ENCODE measurements at regions not wholly inside any gene's neighbourhood (a gene's known extent, or its start where the extent isn't known, plus 50 kb on each side); places are given as distances from the start of the nearest gene placed in this dataset.

DNA sequence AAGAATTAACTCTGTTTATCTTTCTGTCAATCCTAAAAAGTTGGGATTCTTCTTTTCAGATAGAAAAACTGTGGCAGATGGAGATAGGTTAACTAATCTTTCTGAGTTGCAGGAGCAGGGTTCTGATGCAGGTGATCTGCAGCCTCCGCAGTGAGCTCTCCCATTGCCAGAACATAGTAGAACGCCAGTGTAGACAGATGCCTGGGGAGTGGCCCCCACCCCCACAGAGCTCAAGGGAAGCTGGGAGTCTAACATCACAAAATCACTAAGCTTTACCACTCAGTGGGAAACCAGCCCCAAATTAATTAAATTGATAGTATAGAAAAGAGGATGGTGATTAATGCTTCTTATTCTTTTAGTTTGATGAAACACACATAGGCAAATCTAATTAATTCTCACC, 295.0 kb upstream of the ATP10A start:
- Histone ChIP-seq H3K27me3 (replicated peaks; ENCODE audit: control insufficient read depth, insufficient read depth, low read length) (no peaks in the 10 kb centered on the region), H3K4me1 (no peaks in the 10 kb centered on the region), H3K36me3 (ENCODE audit: control insufficient read depth, insufficient read depth, low read length) (no peaks in the 10 kb centered on the region), H3K4me3 (ENCODE audit: low read depth, low read length) (no peak overlapping the region), H3K9me3 (no peaks in the 10 kb centered on the region)
- TF ChIP-seq, protein P1, sequence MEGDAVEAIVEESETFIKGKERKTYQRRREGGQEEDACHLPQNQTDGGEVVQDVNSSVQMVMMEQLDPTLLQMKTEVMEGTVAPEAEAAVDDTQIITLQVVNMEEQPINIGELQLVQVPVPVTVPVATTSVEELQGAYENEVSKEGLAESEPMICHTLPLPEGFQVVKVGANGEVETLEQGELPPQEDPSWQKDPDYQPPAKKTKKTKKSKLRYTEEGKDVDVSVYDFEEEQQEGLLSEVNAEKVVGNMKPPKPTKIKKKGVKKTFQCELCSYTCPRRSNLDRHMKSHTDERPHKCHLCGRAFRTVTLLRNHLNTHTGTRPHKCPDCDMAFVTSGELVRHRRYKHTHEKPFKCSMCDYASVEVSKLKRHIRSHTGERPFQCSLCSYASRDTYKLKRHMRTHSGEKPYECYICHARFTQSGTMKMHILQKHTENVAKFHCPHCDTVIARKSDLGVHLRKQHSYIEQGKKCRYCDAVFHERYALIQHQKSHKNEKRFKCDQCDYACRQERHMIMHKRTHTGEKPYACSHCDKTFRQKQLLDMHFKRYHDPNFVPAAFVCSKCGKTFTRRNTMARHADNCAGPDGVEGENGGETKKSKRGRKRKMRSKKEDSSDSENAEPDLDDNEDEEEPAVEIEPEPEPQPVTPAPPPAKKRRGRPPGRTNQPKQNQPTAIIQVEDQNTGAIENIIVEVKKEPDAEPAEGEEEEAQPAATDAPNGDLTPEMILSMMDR (IDR thresholded peaks at IDR 0.05; ENCODE audit: insufficient read depth in 1 of 2, low read depth in 1 of 2, low read length in 1 of 2, severe bottlenecking in 1 of 2, unreplicated experiment in 1 of 2), result no peak
- ChIA-PET POLR2A (no interaction called here), CTCF (no interaction called here)
- Mint-ChIP-seq H3K27ac (ENCODE audit: unreplicated experiment) (no peak overlapping the region), H3K36me3 (ENCODE audit: insufficient read depth, unreplicated experiment) (no peaks in the 10 kb centered on the region), H3K4me3 (ENCODE audit: unreplicated experiment) (no peak overlapping the region), H3K27me3 (ENCODE audit: insufficient read depth, unreplicated experiment) (peaks cover 21% of the 10 kb centered on the region), H3K9me3 (ENCODE audit: unreplicated experiment) (peaks cover 5% of the 10 kb centered on the region), H3K4me1 (ENCODE audit: low read depth, unreplicated experiment) (no peaks in the 10 kb centered on the region)
- intact Hi-C loops (cut with micrococcal nuclease; ENCODE audit: unreplicated experiment), result no loop called here
- no TSS peak for BruUV-seq (replicated peaks)
- no peak for DNase-seq

DNA sequence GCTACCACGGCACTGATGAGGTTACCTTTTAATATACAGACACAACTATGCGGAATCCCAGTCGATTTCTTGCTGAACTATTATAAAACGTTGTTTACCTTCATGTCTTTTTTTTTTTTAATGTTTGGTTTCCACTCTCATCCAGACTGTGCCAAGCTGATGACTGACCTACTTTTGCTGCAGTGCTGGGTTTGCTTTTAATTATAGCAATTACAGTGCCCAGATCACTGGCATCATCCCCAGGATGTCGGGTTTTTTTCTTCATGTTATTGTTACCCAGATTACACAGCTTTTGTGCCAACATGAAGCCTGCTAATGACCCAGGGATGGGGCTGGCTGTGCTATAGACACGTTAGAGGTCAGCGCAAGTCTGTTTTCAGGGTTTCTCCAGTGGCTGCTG, 294.0 kb upstream of the ATP10A start:
- no peaks in the 10 kb centered on the region for H3K36me3 ChIP-seq (ENCODE audit: control insufficient read depth, insufficient read depth, low read length)
- H3K4me1 ChIP-seq, result no peaks in the 10 kb centered on the region
- H3K27me3 ChIP-seq (replicated peaks; ENCODE audit: control insufficient read depth, insufficient read depth, low read length), result no peaks in the 10 kb centered on the region
- Mint-ChIP-seq H3K4me3 (ENCODE audit: unreplicated experiment) (no peak overlapping the region), H3K36me3 (ENCODE audit: insufficient read depth, unreplicated experiment) (no peaks in the 10 kb centered on the region), H3K27me3 (ENCODE audit: insufficient read depth, unreplicated experiment) (peaks cover 21% of the 10 kb centered on the region), H3K27ac (ENCODE audit: unreplicated experiment) (no peak overlapping the region), H3K4me1 (ENCODE audit: low read depth, unreplicated experiment) (no peaks in the 10 kb centered on the region), H3K9me3 (ENCODE audit: unreplicated experiment) (peaks cover 10% of the 10 kb centered on the region)
- DNase-seq, result no peak
- TF ChIP-seq, protein P1 (IDR thresholded peaks at IDR 0.05; ENCODE audit: insufficient read depth in 1 of 2, low read depth in 1 of 2, low read length in 1 of 2, severe bottlenecking in 1 of 2, unreplicated experiment in 1 of 2), result no peak
- no peaks in the 10 kb centered on the region for H3K9me3 ChIP-seq
- intact Hi-C loops (cut with micrococcal nuclease; ENCODE audit: unreplicated experiment), result no loop called here
- BruUV-seq (replicated peaks), result no TSS peak
- no peak overlapping the region for H3K4me3 ChIP-seq (ENCODE audit: low read depth, low read length)
- ChIA-PET POLR2A (no interaction called here), CTCF (no interaction called here)

DNA sequence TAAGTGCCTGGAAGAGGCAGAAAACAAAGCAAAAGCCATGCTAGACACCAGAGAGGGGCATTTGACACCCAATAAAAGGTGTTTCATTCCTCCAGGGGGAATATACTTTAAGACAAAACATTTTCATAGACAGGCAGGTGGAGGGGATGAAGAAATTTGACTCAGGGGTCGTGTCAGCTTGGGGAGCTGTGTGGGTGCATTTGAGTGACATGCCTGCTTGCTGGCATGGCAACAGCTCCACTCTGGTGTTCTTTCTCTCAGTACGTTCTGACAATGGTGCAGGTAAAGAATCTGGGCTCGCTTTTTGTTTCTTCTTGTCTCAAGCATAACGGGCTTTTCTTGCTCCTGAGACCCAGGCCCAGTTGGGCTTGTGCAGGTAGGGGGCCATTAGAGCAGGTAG, 292.9 kb upstream of the ATP10A start:
- Histone ChIP-seq H3K9me3 (no peaks in the 10 kb centered on the region), H3K4me1 (no peaks in the 10 kb centered on the region), H3K36me3 (ENCODE audit: control insufficient read depth, insufficient read depth, low read length) (no peaks in the 10 kb centered on the region), H3K27me3 (replicated peaks; ENCODE audit: control insufficient read depth, insufficient read depth, low read length) (no peaks in the 10 kb centered on the region), H3K4me3 (ENCODE audit: low read depth, low read length) (no peak overlapping the region)
- Mint-ChIP-seq H3K9me3 (ENCODE audit: unreplicated experiment) (peaks cover 10% of the 10 kb centered on the region), H3K27ac (ENCODE audit: unreplicated experiment) (no peak overlapping the region), H3K36me3 (ENCODE audit: insufficient read depth, unreplicated experiment) (no peaks in the 10 kb centered on the region), H3K27me3 (ENCODE audit: insufficient read depth, unreplicated experiment) (peaks cover 20% of the 10 kb centered on the region), H3K4me1 (ENCODE audit: low read depth, unreplicated experiment) (no peaks in the 10 kb centered on the region), H3K4me3 (ENCODE audit: unreplicated experiment) (no peak overlapping the region)
- POLR2A ChIA-PET, result no interaction called here
- no TSS peak for BruUV-seq (replicated peaks)
- no peak for DNase-seq
- TF ChIP-seq, protein P1 (IDR thresholded peaks at IDR 0.05; ENCODE audit: insufficient read depth in 1 of 2, low read depth in 1 of 2, low read length in 1 of 2, severe bottlenecking in 1 of 2, unreplicated experiment in 1 of 2), result no peak
- CTCF ChIA-PET, result no interaction called here
- intact Hi-C loops (cut with micrococcal nuclease; ENCODE audit: unreplicated experiment), result no loop called here

Measured in Caco-2 (cell line).